GM12878 (cell line): ENCODE measurements at regions not wholly inside any gene's neighbourhood (a gene's known extent, or its start where the extent isn't known, plus 50 kb on each side); places are given as distances from the start of the nearest gene placed in this dataset.

ENCODE experiments used
- ATAC-seq: fragments of 200-7000 bp; cut with Tn5 transposase; 3 replicates; pipeline ENCODE4 v1.9.1; 2020; ENCODE audit warnings: mild to moderate bottlenecking, moderate library complexity
- BruUV-seq: library from RNA; stranded (reverse); fragments of 400-500 nt; replicated peaks from 2 replicates; lab custom pipeline; 2021; lab: Mats Ljungman, UMichigan
- CTCF ChIA-PET: fragments of 300-600 bp; sonication (Branson Sonifier 250); formaldehyde crosslinking; extraction: SDS; loops from one replicate; lab custom pipeline; 2021; ENCODE audit warnings: inconsistent platforms; lab: Yijun Ruan, JAX
- POLR2A ChIA-PET: fragments of 350-600 bp; formaldehyde crosslinking; extraction: SDS; loops from one replicate; lab custom pipeline; 2021; ENCODE audit warnings: inconsistent platforms; lab: Charles Lee
- RAD21 ChIA-PET: fragments of 300-600 bp; sonication (Branson Sonifier 250); formaldehyde crosslinking; loops from one replicate; lab custom pipeline; 2023; ENCODE audit warnings: antibody characterized with exemption; ENCODE audit not compliant: unreplicated experiment; lab: Charles Lee
- SMC1A ChIA-PET: fragments of 300-600 bp; sonication (Branson Sonifier 250); formaldehyde crosslinking; loops from one replicate; lab custom pipeline; 2023; ENCODE audit not compliant: unreplicated experiment, uncharacterized antibody; lab: Charles Lee
- DNase-seq: peaks from one replicate; pipeline ENCODE4 v3.0.0-alpha.2; 2011; ENCODE audit warnings: low read depth, low spot score
- FAIRE-seq: peaks from 3 replicates; lab custom pipeline; 2011; peaks lifted over from hg19 to GRCh38; lab: Jason Lieb, UNC
- H2AFZ ChIP-seq: 2 replicates; pipeline ENCODE4 v1.6.0; 2011; ENCODE audit warnings: low read depth, low read length, control low read depth; ENCODE audit not compliant: control insufficient read depth
- H3K27ac ChIP-seq: 2 replicates; pipeline ENCODE4 v1.5.1; 2011; ENCODE audit warnings: control low read depth; ENCODE audit not compliant: control insufficient read depth, insufficient read depth
- H3K27me3 ChIP-seq, 2 experiments: replicated peaks in 1 of 2; 2 replicates each; pipeline versions ENCODE4 v1.6.0 to v1.6.1; 2011; ENCODE audit warnings: low read length in 1 of 2; ENCODE audit not compliant: control insufficient read depth in 2 of 2, insufficient read depth in 2 of 2
- H3K36me3 ChIP-seq, 2 experiments: 2 replicates each; pipeline ENCODE4 v1.5.1; 2011; ENCODE audit warnings: low read length in 1 of 2; ENCODE audit not compliant: control insufficient read depth in 2 of 2, insufficient read depth in 2 of 2
- H3K4me1 ChIP-seq: 2 replicates; pipeline ENCODE4 v1.6.1; 2011; ENCODE audit warnings: mild to moderate bottlenecking, low read length, moderate library complexity, mixed read lengths; ENCODE audit not compliant: control insufficient read depth, insufficient read depth
- H3K4me2 ChIP-seq: 2 replicates; pipeline ENCODE4 v1.6.0; 2011; ENCODE audit warnings: control low read depth; ENCODE audit not compliant: control insufficient read depth, insufficient read depth
- H3K4me3 ChIP-seq: fragments of 200-600 bp; sonication (generic); 2 replicates; pipeline ENCODE4 v1.5.1; 2016
- H3K79me2 ChIP-seq: 2 replicates; pipeline ENCODE4 v1.6.0; 2011; ENCODE audit warnings: low read length; ENCODE audit not compliant: control insufficient read depth, insufficient read depth
- H3K9ac ChIP-seq: 2 replicates; pipeline ENCODE4 v1.8.0; 2011; ENCODE audit warnings: low read length, control low read depth, mixed read lengths; ENCODE audit not compliant: control insufficient read depth, insufficient read depth
- H3K9me3 ChIP-seq: replicated peaks from 3 replicates; pipeline ENCODE4 v1.5.1; 2011; ENCODE audit warnings: mild to moderate bottlenecking, low read length; ENCODE audit not compliant: control insufficient read depth, insufficient read depth
- H4K20me1 ChIP-seq: 2 replicates; pipeline ENCODE4 v1.6.0; 2011; ENCODE audit not compliant: control insufficient read depth, insufficient read depth
- ASH2L ChIP-seq: fragments of 300-600, 200-600 bp; sonication (generic); IDR thresholded peaks from 2 replicates; pipeline ENCODE4 v1.6.1; 2017; ENCODE audit warnings: low read depth, mild to moderate bottlenecking, borderline replicate concordance
- BMI1 ChIP-seq: fragments of 450-650 bp; IDR thresholded peaks from 2 replicates; pipeline ENCODE4 v1.6.1; 2016; ENCODE audit warnings: mild to moderate bottlenecking, moderate library complexity, borderline replicate concordance
- CBX5 ChIP-seq: sonication (generic); IDR thresholded peaks from 2 replicates; pipeline ENCODE4 v1.6.1; 2016; ENCODE audit warnings: low read depth, moderate library complexity, mild to moderate bottlenecking, inconsistent platforms
- CREM ChIP-seq: IDR thresholded peaks from 2 replicates; pipeline ENCODE4 v1.6.1; 2014; ENCODE audit warnings: antibody characterized with exemption, low read depth
- ESRRA ChIP-seq: IDR thresholded peaks from 2 replicates; pipeline ENCODE4 v1.6.1; 2012; ENCODE audit warnings: mild to moderate bottlenecking, low read length, improper control_type of control experiment
- NKRF ChIP-seq: fragments of 450-650 bp; conservative IDR thresholded peaks from 2 replicates; pipeline ENCODE4 v1.6.1; 2017; ENCODE audit warnings: mild to moderate bottlenecking, moderate library complexity
- POLR2AphosphoS2 ChIP-seq: IDR thresholded peaks from 2 replicates; pipeline ENCODE4 v1.6.1; 2011; ENCODE audit warnings: low read depth, mild to moderate bottlenecking, low read length, improper control_type of control experiment, moderate library complexity
- RAD51 ChIP-seq: fragments of 450-650 bp; IDR thresholded peaks from 2 replicates; pipeline ENCODE4 v1.6.1; 2016; ENCODE audit warnings: moderate library complexity, mild to moderate bottlenecking, inconsistent platforms
- RCOR1 ChIP-seq: conservative IDR thresholded peaks from 2 replicates; pipeline ENCODE4 v1.6.1; 2012; ENCODE audit warnings: low read depth, low read length, improper control_type of control experiment
- SUPT20H ChIP-seq: IDR thresholded peaks from 2 replicates; pipeline ENCODE4 v1.6.1; 2011; ENCODE audit warnings: low read depth, mild to moderate bottlenecking, low read length, moderate library complexity, borderline replicate concordance; ENCODE audit not compliant: control insufficient read depth
- TCF12 ChIP-seq: IDR thresholded peaks from 2 replicates; pipeline ENCODE4 v1.6.1; 2011; ENCODE audit warnings: low read depth, mild to moderate bottlenecking, low read length
- YBX1 ChIP-seq: fragments of 450-650 bp; IDR thresholded peaks from 2 replicates; pipeline ENCODE4 v1.6.1; 2016; ENCODE audit warnings: antibody characterized with exemption
- WGBS: methylation state at CpG from one replicate; pipeline ENCODE4 v1.1.6; 2016; ENCODE audit warnings: low lambda C conversion rate; ENCODE audit not compliant: insufficient replicate concordance, insufficient coverage; ENCODE audit errors: missing lambda C conversion rate; 5-methylcytosine and 5-hydroxymethylcytosine counted together
- in situ Hi-C: fragments of 300-500 bp; cut with MboI; formaldehyde crosslinking; loops from 9 replicates; pipeline ENCODE4 v1.14.3; 2018; ENCODE audit warnings: mixed read lengths
- intact Hi-C: fragments of 100-400 bp; cut with micrococcal nuclease; formaldehyde crosslinking; loops from one replicate; pipeline ENCODE4 v1.14.2; 2022; ENCODE audit not compliant: unreplicated experiment

GRCh38 chr5:58076483-58077257 lies 383.2 kb downstream of the PLK2 start:
- Histone ChIP-seq H3K36me3 (no peaks in the 10 kb centered on the region), H3K27me3 (no peaks in the 10 kb centered on the region), H4K20me1 (no peaks in the 10 kb centered on the region), H3K9me3 (no peaks in the 10 kb centered on the region), H3K4me3 (no peak overlapping the region), H3K79me2 (no peaks in the 10 kb centered on the region), H3K9ac (no peak overlapping the region), H2AFZ (no peak overlapping the region), H3K4me2 (no peak overlapping the region), H3K4me1 (no peaks in the 10 kb centered on the region), H3K27ac (no peak overlapping the region)
- ChIA-PET SMC1A (no interaction called here), RAD21 (no interaction called here), CTCF (no interaction called here), POLR2A (no interaction called here)
- WGBS = 28% methylated on average over 7 of the region's 7 CpGs
- DNase-seq = no peak
- ATAC-seq = no peak
- intact Hi-C loops = no loop called here
- in situ Hi-C loops = no loop called here
- no TSS peak for BruUV-seq
- FAIRE-seq = no peak
- TF ChIP-seq RAD51 (no peak), NKRF (no peak)

- Histone ChIP-seq H3K36me3 (no peaks in the 10 kb centered on the region), H3K27ac (no peak overlapping the region), H3K79me2 (no peaks in the 10 kb centered on the region), H3K27me3 (no peaks in the 10 kb centered on the region), H4K20me1 (no peaks in the 10 kb centered on the region), H3K9me3 (no peaks in the 10 kb centered on the region), H3K4me2 (no peak overlapping the region), H3K4me1 (no peaks in the 10 kb centered on the region), H3K4me3 (no peak overlapping the region), H2AFZ (no peak overlapping the region), H3K9ac (no peak overlapping the region)
- TF ChIP-seq BMI1 (no peak), CBX5 (no peak), ESRRA (no peak), RCOR1 (no peak), TCF12 (no peak), POLR2AphosphoS2 (no peak), ASH2L (no peak), YBX1 (no peak), CREM (no peak), SUPT20H (no peak)
- ChIA-PET CTCF (no interaction called here), SMC1A (no interaction called here), POLR2A (no interaction called here), RAD21 (no interaction called here)
- 21% methylated on average over 3 of the region's 3 CpGs for WGBS
- no peak for FAIRE-seq
- no peak for DNase-seq
- BruUV-seq = no TSS peak
- intact Hi-C loops = no loop called here
- in situ Hi-C loops = no loop called here
- no peak for ATAC-seq
These were observed 384.0 kb downstream of the PLK2 start for GRCh38 chr5:58075907-58076306.
